Mucosa of rectum (tissue), 2 donors: ENCODE measurements at regions not wholly inside any gene's neighbourhood (a gene's known extent, or its start where the extent isn't known, plus 50 kb on each side); places are given as distances from the start of the nearest gene placed in this dataset.
"Not testable (repeated sequence)": the region's sequence is repeated elsewhere in the genome, so short reads cannot be mapped to it uniquely, and the experiment has no call there.

Source experiments
- H3K27ac ChIP-seq, 2 donors: one replicate each; pipeline ENCODE4 v1.7.0; 2013; ENCODE audit warnings: inconsistent platforms in 2 of 2, low read depth in 2 of 2, low read length in 2 of 2
- H3K27me3 ChIP-seq, 2 donors: one replicate each; pipeline ENCODE4 v1.7.0; 2013; ENCODE audit warnings: low read length in 2 of 2; ENCODE audit not compliant: control insufficient read depth in 2 of 2, insufficient read depth in 2 of 2
- H3K36me3 ChIP-seq, 2 donors: one replicate each; pipeline ENCODE4 v1.7.0; 2013; ENCODE audit warnings: low read length in 2 of 2; ENCODE audit not compliant: control insufficient read depth in 2 of 2, insufficient read depth in 2 of 2
- H3K4me1 ChIP-seq, 2 donors: one replicate each; pipeline ENCODE4 v1.7.0; 2013; ENCODE audit warnings: low read length in 2 of 2, mild to moderate bottlenecking in 1 of 2; ENCODE audit not compliant: control insufficient read depth in 2 of 2, insufficient read depth in 2 of 2
- H3K4me3 ChIP-seq, 2 donors: one replicate each; pipeline ENCODE4 v1.7.0; 2013; ENCODE audit warnings: low read length in 2 of 2
- H3K9ac ChIP-seq, 2 donors: one replicate each; pipeline ENCODE4 v1.7.0; 2013; ENCODE audit warnings: low read length in 2 of 2, low read depth in 1 of 2, mild to moderate bottlenecking in 1 of 2
- H3K9me3 ChIP-seq, 2 donors: one replicate each; pipeline ENCODE4 v1.7.0; 2013; ENCODE audit warnings: low read length in 2 of 2; ENCODE audit not compliant: control insufficient read depth in 2 of 2
- donor health status: healthy.
- donor health status: Normal muscosa, but diverticular disease.

- Histone ChIP-seq H3K36me3 (no peaks in the 10 kb centered on the region), H3K27ac (no peak overlapping the region), H3K4me3 (no peak overlapping the region), H3K9ac (no peak overlapping the region), H3K27me3 (no peaks in the 10 kb centered on the region), H3K4me1 (no peaks in the 10 kb centered on the region), H3K9me3 (no peaks in the 10 kb centered on the region)
Measured at GRCh38 chrX:129361576-129361975, 161.7 kb downstream of the SMARCA1 start.

- Histone ChIP-seq H3K27ac (no peak overlapping the region), H3K4me3 (no peak overlapping the region), H3K9me3 (no peaks in the 10 kb centered on the region), H3K9ac (no peak overlapping the region), H3K27me3 (no peaks in the 10 kb centered on the region), H3K36me3 (no peaks in the 10 kb centered on the region), H3K4me1 (no peaks in the 10 kb centered on the region)
Measured at GRCh38 chrX:129360175-129360574, 163.1 kb downstream of the SMARCA1 start.

- Histone ChIP-seq H3K27me3 (no peaks in the 10 kb centered on the region), H3K4me3 (no peak overlapping the region), H3K27ac (no peak overlapping the region), H3K9ac (no peak overlapping the region), H3K36me3 (no peaks in the 10 kb centered on the region), H3K4me1 (no peaks in the 10 kb centered on the region), H3K9me3 (no peaks in the 10 kb centered on the region)
Measured at GRCh38 chrX:129359269-129359668, 164.0 kb downstream of the SMARCA1 start.

GRCh38 chrX:129357428-129357827 is 165.9 kb downstream of the SMARCA1 start:
- not testable (repeated sequence) for H3K27me3 ChIP-seq, H3K36me3 ChIP-seq

GRCh38 chrX:129347291-129347690 is 176.0 kb downstream of the SMARCA1 start:
- Histone ChIP-seq H3K4me1 (no peaks in the 10 kb centered on the region), H3K4me3 (no peak overlapping the region), H3K9ac (no peak overlapping the region), H3K27ac (no peak overlapping the region), H3K27me3 (no peaks in the 10 kb centered on the region), H3K36me3 (no peaks in the 10 kb centered on the region), H3K9me3 (no peaks in the 10 kb centered on the region)

More at GRCh38 chrX:129357428-129357827, 165.9 kb downstream of the SMARCA1 start:
- not testable (repeated sequence) for H3K4me1 ChIP-seq, H3K27ac ChIP-seq, H3K9me3 ChIP-seq, H3K9ac ChIP-seq, H3K4me3 ChIP-seq

GRCh38 chrX:129346574-129346973 is 176.7 kb downstream of the SMARCA1 start:
- Histone ChIP-seq H3K9me3 (no peaks in the 10 kb centered on the region), H3K27me3 (no peaks in the 10 kb centered on the region), H3K4me1 (no peaks in the 10 kb centered on the region), H3K36me3 (no peaks in the 10 kb centered on the region), H3K4me3 (no peak overlapping the region), H3K9ac (no peak overlapping the region), H3K27ac (no peak overlapping the region)

GRCh38 chrX:129337264-129337663 is 186.0 kb downstream of the SMARCA1 start:
- not testable (repeated sequence) for H3K36me3 ChIP-seq, H3K9ac ChIP-seq, H3K9me3 ChIP-seq, H3K4me1 ChIP-seq, H3K4me3 ChIP-seq, H3K27me3 ChIP-seq, H3K27ac ChIP-seq

- Histone ChIP-seq H3K36me3 (no peaks in the 10 kb centered on the region), H3K9me3 (no peaks in the 10 kb centered on the region), H3K4me1 (no peaks in the 10 kb centered on the region), H3K9ac (no peak overlapping the region), H3K4me3 (no peak overlapping the region), H3K27me3 (no peaks in the 10 kb centered on the region), H3K27ac (no peak overlapping the region)
Measured at GRCh38 chrX:129323115-129323514, 200.2 kb downstream of the SMARCA1 start.

- H3K9me3 ChIP-seq: no peaks in the 10 kb centered on the region
- H3K4me3 ChIP-seq: no peak overlapping the region
- H3K9ac ChIP-seq: no peak overlapping the region
Measured at GRCh38 chrX:129318375-129318774, 204.9 kb downstream of the SMARCA1 start.

GRCh38 chrX:129316461-129316860 is 206.8 kb downstream of the SMARCA1 start:
- H3K27me3 ChIP-seq: no peaks in the 10 kb centered on the region
- no peaks in the 10 kb centered on the region for H3K9me3 ChIP-seq
- no peaks in the 10 kb centered on the region for H3K4me1 ChIP-seq
- no peak overlapping the region for H3K4me3 ChIP-seq
- H3K36me3 ChIP-seq: no peaks in the 10 kb centered on the region
- H3K9ac ChIP-seq: no peak overlapping the region
- H3K27ac ChIP-seq: no peak overlapping the region

More at GRCh38 chrX:129318375-129318774, 204.9 kb downstream of the SMARCA1 start:
- no peaks in the 10 kb centered on the region for H3K27me3 ChIP-seq
- no peaks in the 10 kb centered on the region for H3K36me3 ChIP-seq
- H3K27ac ChIP-seq: no peak overlapping the region
- no peaks in the 10 kb centered on the region for H3K4me1 ChIP-seq

GRCh38 chrX:129310000-129310399 is 213.3 kb downstream of the SMARCA1 start:
- Histone ChIP-seq H3K27me3 (no peaks in the 10 kb centered on the region), H3K4me1 (no peaks in the 10 kb centered on the region), H3K27ac (no peak overlapping the region), H3K9ac (no peak overlapping the region), H3K4me3 (no peak overlapping the region), H3K36me3 (no peaks in the 10 kb centered on the region), H3K9me3 (no peaks in the 10 kb centered on the region)
